Stromal cell of bone marrow (primary cell): ENCODE measurements at regions not wholly inside any gene's neighbourhood (a gene's known extent, or its start where the extent isn't known, plus 50 kb on each side); places are given as distances from the start of the nearest gene placed in this dataset.
"Not testable (repeated sequence)": the region's sequence is repeated elsewhere in the genome, so short reads cannot be mapped to it uniquely, and the experiment has no call there.

Source experiments
- DNase-seq: peaks from one replicate; pipeline ENCODE4 v3.0.0-alpha.2; 2012; ENCODE audit warnings: low read depth

- peak; percentile 82 for DNase-seq
These were observed 448.0 kb downstream of the KCNT2 start for GRCh38 chr1:196160066-196160795.

- DNase-seq: no peak
These were observed 452.7 kb downstream of the KCNT2 start for GRCh38 chr1:196155586-196155985.

- DNase-seq: no peak
These were observed 455.3 kb downstream of the KCNT2 start for GRCh38 chr1:196152975-196153374.

- no peak for DNase-seq
These were observed 456.2 kb downstream of the KCNT2 start for GRCh38 chr1:196152086-196152485.

GRCh38 chr1:196148367-196148970 lies 459.8 kb downstream of the KCNT2 start:
- peak; percentile 23 for DNase-seq

- no peak for DNase-seq
These were observed 460.7 kb downstream of the KCNT2 start for GRCh38 chr1:196147530-196147929.

GRCh38 chr1:196145151-196145550 lies 463.1 kb downstream of the KCNT2 start:
- DNase-seq: not testable (repeated sequence)

- DNase-seq: no peak
These were observed 463.7 kb downstream of the KCNT2 start for GRCh38 chr1:196144588-196144987.

GRCh38 chr1:196143602-196144342 lies 464.5 kb downstream of the KCNT2 start:
- no peak for DNase-seq

- no peak for DNase-seq
These were observed 466.1 kb downstream of the KCNT2 start for GRCh38 chr1:196142111-196142640.

- DNase-seq: no peak
These were observed 471.8 kb downstream of the KCNT2 start for GRCh38 chr1:196136396-196136795.

GRCh38 chr1:196131691-196132090 lies 476.5 kb downstream of the KCNT2 start:
- no peak for DNase-seq

- no peak for DNase-seq
These were observed 479.4 kb downstream of the KCNT2 start for GRCh38 chr1:196128835-196129234.

GRCh38 chr1:196121181-196121580 lies 487.1 kb downstream of the KCNT2 start:
- no peak for DNase-seq

GRCh38 chr1:196115646-196116045 lies 492.6 kb downstream of the KCNT2 start:
- peak; percentile 79 for DNase-seq

- DNase-seq: peak; percentile 16
These were observed 494.0 kb downstream of the KCNT2 start for GRCh38 chr1:196114193-196114592.

GRCh38 chr1:196108990-196109389 lies 499.2 kb downstream of the KCNT2 start:
- DNase-seq: not testable (repeated sequence)

GRCh38 chr1:196105901-196106300 lies 502.3 kb downstream of the KCNT2 start:
- DNase-seq: no peak

GRCh38 chr1:196102826-196103225 lies 505.4 kb downstream of the KCNT2 start:
- DNase-seq: no peak

GRCh38 chr1:196098000-196098399 lies 510.2 kb downstream of the KCNT2 start:
- DNase-seq: no peak

GRCh38 chr1:196094821-196095220 lies 513.4 kb downstream of the KCNT2 start:
- DNase-seq: no peak

- no peak for DNase-seq
These were observed 516.7 kb downstream of the KCNT2 start for GRCh38 chr1:196091397-196092135.
